HG02678 (cell line): ENCODE measurements at regions not wholly inside any gene's neighbourhood (a gene's known extent, or its start where the extent isn't known, plus 50 kb on each side); places are given as distances from the start of the nearest gene placed in this dataset.

ENCODE experiments used
- ATAC-seq: cut with Tn5 transposase; IDR thresholded peaks from one replicate; pipeline ENCODE4 v1.9.1; 2021; ENCODE audit warnings: mild to moderate bottlenecking, moderate library complexity; ENCODE audit not compliant: unreplicated experiment

DNA sequence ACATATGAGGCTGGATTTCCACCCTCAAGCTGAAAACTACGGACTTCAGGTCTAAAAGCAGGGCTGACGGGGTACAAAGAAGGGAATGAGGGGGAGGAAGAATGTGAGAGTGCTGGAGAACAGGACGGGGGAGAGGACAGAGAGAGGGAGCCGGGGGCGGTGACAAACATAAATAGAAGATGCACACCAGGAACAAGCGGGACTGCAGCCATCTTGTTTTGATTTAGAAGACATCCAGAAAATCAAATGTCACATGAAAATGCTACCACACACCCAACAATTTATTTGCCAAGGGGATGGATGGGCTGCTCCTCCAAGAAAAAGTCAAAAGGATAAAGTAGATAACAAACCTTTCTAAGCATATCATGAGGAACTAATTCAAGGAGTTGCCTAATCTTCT is 59.2 kb upstream of the FHL2 start:
- no peak for ATAC-seq

GRCh38 chr2:105455488-105456003 is 56.7 kb upstream of the FHL2 start:
- no peak for ATAC-seq

- ATAC-seq, result no peak
These were observed 56.1 kb upstream of the FHL2 start for GRCh38 chr2:105454801-105455485.

DNA sequence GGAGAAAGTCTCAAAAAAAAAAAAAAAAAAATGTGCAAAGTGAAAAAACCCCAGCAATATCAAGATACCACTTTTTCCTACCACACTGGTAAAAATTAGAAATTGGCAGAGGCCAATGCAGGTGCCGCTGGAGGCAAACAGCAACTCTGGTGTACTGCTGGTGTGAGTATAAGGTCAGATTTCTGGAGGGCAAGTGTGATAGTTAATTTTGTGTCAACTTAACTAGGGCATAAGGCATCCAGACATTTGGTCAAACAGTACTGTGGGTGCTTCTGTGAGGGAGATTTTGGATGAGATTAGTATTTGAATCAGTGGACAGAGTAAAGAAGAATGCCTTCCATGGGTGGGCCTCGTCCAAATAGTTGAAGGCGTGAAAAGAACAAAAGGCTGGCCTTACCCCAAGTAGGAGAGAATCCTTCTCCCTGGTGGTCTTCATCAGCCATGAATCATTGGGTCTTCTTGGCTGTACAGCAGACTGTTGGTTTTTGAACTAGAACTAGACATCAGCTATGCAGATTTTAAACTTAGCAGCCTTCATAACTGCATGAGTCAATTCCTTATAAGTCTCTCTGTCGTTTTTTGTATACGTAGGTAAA is 52.8 kb upstream of the FHL2 start:
- ATAC-seq, result no peak

GRCh38 chr2:105450471-105450870 is 51.6 kb upstream of the FHL2 start:
- ATAC-seq, result no peak

GRCh38 chr2:105449076-105449475 is 50.2 kb upstream of the FHL2 start:
- ATAC-seq, result no peak
